ENCODE measurements at regions not wholly inside any gene's neighbourhood (a gene's known extent, or its start where the extent isn't known, plus 50 kb on each side); places are given as distances from the start of the nearest gene placed in this dataset.

DNA sequence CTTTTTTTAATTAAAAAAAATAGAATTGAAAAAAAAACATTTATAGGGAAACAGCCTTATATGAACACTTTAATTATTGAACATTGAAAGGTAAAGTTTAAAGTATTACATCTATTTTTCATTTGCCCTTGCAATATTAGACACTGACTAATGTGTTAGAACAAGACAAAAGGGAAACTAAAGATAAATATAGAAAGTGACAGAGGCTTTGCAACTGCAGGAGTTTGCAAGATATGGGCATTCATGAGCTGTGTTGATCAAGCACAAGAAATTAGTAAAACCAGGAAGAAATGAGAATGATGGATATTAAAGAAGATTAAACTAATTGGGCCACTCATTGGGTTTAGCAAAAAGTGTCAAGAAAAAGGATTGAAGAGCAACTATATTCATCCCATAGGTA lies 1097.7 kb upstream of the CELF4 start:
- no peak overlapping the region for H3K27ac ChIP-seq
- H3K4me3 ChIP-seq, result no peak overlapping the region
- TF ChIP-seq POLR2A (IDR thresholded peaks at IDR 0.05), result no peak
- TF ChIP-seq, protein P1, sequence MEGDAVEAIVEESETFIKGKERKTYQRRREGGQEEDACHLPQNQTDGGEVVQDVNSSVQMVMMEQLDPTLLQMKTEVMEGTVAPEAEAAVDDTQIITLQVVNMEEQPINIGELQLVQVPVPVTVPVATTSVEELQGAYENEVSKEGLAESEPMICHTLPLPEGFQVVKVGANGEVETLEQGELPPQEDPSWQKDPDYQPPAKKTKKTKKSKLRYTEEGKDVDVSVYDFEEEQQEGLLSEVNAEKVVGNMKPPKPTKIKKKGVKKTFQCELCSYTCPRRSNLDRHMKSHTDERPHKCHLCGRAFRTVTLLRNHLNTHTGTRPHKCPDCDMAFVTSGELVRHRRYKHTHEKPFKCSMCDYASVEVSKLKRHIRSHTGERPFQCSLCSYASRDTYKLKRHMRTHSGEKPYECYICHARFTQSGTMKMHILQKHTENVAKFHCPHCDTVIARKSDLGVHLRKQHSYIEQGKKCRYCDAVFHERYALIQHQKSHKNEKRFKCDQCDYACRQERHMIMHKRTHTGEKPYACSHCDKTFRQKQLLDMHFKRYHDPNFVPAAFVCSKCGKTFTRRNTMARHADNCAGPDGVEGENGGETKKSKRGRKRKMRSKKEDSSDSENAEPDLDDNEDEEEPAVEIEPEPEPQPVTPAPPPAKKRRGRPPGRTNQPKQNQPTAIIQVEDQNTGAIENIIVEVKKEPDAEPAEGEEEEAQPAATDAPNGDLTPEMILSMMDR (IDR thresholded peaks at IDR 0.05), result no peak
- H3K27me3 ChIP-seq, result no peaks in the 10 kb centered on the region
- intact Hi-C loops (cut with DNase I; ENCODE audit: low total_unique reads), result no loop called here
- no peaks in the 10 kb centered on the region for H3K9me3 ChIP-seq
- H3K4me1 ChIP-seq, result no peaks in the 10 kb centered on the region
- no peak for DNase-seq
- H3K36me3 ChIP-seq (ENCODE audit: low read depth, missing control alignments), result no peaks in the 10 kb centered on the region

DNA sequence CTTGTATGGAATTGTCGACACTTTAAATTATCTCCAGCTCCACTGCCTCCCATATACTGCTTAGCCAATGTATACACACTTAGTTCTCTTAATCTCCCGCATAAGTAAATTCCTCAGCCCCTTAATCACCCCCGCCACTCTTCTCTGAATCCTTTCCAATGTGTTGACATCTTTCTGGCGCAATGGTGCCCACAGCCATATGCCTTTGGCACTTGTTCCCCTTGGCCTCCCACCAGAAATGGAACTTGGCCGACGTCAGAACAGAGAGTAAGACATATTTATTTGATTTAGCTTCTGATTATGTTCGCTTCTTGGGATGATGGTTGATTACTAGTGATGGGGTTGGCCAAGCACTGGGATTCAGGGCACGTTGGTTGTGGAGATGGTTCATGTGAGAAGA lies 1089.3 kb upstream of the CELF4 start:
- Histone ChIP-seq H3K27me3 (no peaks in the 10 kb centered on the region), H3K36me3 (ENCODE audit: low read depth, missing control alignments) (no peaks in the 10 kb centered on the region), H3K4me3 (no peak overlapping the region), H3K4me1 (no peaks in the 10 kb centered on the region), H3K27ac (no peak overlapping the region), H3K9me3 (no peaks in the 10 kb centered on the region)
- WGBS, 2 donors, result 82 to 89% methylated on average over 8 of the region's 8 CpGs
- TF ChIP-seq, protein P1 (IDR thresholded peaks at IDR 0.05), result no peak
- no peak for TF ChIP-seq POLR2A (IDR thresholded peaks at IDR 0.05)
- intact Hi-C loops (cut with DNase I; ENCODE audit: low total_unique reads), result no loop called here
- no peak for DNase-seq

DNA sequence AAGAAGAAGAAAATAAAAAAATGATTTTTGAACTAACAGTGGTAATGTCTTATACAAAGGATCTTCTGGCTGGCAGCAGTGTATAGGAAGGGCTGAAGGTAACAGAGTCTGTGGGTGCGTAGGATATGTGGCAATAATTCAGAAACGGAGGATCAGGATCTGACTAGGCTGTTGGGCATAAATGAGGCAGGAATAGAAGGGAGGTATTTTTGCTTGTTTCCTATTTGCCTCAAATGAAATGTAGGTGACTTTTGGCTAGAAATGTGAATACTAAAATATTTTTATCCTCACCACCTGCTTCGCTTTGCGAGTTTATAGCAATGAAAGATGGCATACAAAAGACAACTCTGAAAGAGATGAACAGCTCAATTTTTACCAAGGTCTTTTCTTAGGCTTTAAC lies 1086.1 kb upstream of the CELF4 start:
- intact Hi-C loops (cut with DNase I; ENCODE audit: low total_unique reads), result no loop called here
- H3K4me3 ChIP-seq, result no peak overlapping the region
- no peaks in the 10 kb centered on the region for H3K9me3 ChIP-seq
- TF ChIP-seq, protein P1 (IDR thresholded peaks at IDR 0.05), result no peak
- no peak for TF ChIP-seq POLR2A (IDR thresholded peaks at IDR 0.05)
- H3K4me1 ChIP-seq, result no peaks in the 10 kb centered on the region
- no peak overlapping the region for H3K27ac ChIP-seq
- WGBS, 2 donors, result 94 to 95% methylated on average over 4 of the region's 4 CpGs
- no peak for DNase-seq
- no peaks in the 10 kb centered on the region for H3K27me3 ChIP-seq
- H3K36me3 ChIP-seq (ENCODE audit: low read depth, missing control alignments), result no peaks in the 10 kb centered on the region

DNA sequence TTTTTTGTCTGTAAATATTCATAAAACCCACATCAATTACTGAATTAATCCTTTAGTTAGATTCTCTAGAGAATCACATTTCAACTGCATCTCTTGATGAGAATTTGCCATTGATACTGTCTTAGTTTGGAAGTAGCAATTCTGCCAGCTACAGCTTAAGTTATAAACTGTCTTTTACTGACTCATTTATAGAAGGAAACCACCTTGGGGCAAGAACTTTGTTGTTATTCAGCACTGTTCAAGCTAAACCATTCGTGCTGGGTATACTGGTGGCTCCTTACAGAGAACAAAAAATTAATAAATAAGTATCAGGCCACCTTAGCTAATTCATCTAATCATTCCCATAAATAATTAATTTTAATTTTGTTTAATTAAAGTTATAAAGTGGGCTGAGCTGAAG lies 1082.6 kb upstream of the CELF4 start:
- 73 to 81% methylated on average over 1 of the region's 1 CpG for WGBS, 2 donors
- no peak for TF ChIP-seq POLR2A (IDR thresholded peaks at IDR 0.05)
- TF ChIP-seq, protein P1 (IDR thresholded peaks at IDR 0.05), result no peak
- intact Hi-C loops (cut with DNase I; ENCODE audit: low total_unique reads), result no loop called here
- no peak overlapping the region for H3K27ac ChIP-seq
- H3K36me3 ChIP-seq (ENCODE audit: low read depth, missing control alignments), result no peaks in the 10 kb centered on the region
- H3K4me3 ChIP-seq, result no peak overlapping the region
- H3K9me3 ChIP-seq, result no peaks in the 10 kb centered on the region
- no peaks in the 10 kb centered on the region for H3K4me1 ChIP-seq
- no peak for DNase-seq
- H3K27me3 ChIP-seq, result no peaks in the 10 kb centered on the region

DNA sequence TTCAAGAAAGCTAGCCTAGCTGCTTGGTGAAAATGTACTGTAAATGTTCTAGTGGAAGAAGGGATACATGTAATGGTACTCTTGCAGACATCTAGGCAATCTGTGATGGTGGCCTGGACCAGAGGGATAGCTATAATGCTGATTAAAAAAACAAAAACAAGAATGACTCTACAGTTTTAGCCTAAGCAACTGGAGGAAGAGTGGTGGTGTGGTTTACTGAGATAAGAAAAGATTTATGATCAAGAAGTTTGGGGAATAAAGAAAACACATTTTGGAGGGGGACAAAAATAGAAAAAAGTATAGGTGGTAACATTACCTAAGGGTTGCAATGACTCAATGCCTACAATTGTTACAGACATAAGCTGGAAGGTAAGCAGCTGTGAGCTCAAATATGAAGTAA lies 1080.7 kb upstream of the CELF4 start:
- TF ChIP-seq, protein P1 (IDR thresholded peaks at IDR 0.05), result no peak
- no peak for TF ChIP-seq POLR2A (IDR thresholded peaks at IDR 0.05)
- H3K4me3 ChIP-seq, result no peak overlapping the region
- no peaks in the 10 kb centered on the region for H3K27me3 ChIP-seq
- no peak overlapping the region for H3K27ac ChIP-seq
- H3K36me3 ChIP-seq (ENCODE audit: low read depth, missing control alignments), result no peaks in the 10 kb centered on the region
- no peaks in the 10 kb centered on the region for H3K4me1 ChIP-seq
- intact Hi-C loops (cut with DNase I; ENCODE audit: low total_unique reads), result no loop called here
- DNase-seq, result no peak
- H3K9me3 ChIP-seq, result no peaks in the 10 kb centered on the region

Measured in testis (tissue), 2 donors.